ENCODE measurements at regions not wholly inside any gene's neighbourhood (a gene's known extent, or its start where the extent isn't known, plus 50 kb on each side); places are given as distances from the start of the nearest gene placed in this dataset.
"Not testable (repeated sequence)": the region's sequence is repeated elsewhere in the genome, so short reads cannot be mapped to it uniquely, and the experiment has no call there.

DNA sequence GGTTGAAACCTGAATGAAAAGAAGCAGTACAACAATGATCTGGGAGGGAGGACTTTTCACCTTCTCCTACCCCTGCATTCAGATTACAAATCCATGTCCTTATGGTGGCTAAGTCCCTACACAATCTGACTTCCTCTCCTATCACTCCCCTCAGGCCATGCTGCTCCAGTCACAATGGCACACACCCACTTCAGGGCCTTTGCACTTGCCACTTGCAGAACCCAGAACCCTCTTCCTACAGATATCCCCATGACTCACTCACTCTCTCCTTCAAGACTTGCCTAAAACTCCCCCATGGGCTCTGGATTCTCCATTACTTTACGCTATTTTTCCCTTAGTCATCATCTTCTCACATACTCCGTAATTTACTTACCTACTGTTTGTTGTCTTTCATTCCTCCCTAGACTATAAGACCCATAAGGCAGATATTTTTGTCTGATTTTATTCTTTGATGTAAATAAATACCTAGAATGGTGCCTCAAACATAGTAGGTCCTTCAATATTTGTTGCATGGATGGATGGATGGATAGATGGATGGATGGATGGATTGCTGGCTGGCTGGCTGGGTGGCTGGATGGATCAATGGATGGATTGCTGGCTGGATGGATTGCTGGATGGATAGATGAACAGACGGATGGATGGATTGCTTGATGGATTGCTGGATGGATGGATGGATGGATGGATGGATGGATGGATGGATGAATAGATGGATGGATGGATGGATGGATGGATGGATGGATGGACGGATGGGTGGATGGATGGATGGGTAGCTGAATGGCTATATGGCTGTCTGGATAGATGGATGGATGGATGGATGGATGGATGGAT lies 94.7 kb upstream of the NAV2 start:
- no peak overlapping the region for H3K4me3 ChIP-seq
- ATAC-seq = no peak
- TF ChIP-seq CTCF (IDR thresholded peaks at IDR 0.05) (no peak), POLR2A (IDR thresholded peaks at IDR 0.05) (no peak)
- no peak for DNase-seq
- H3K9me3 ChIP-seq = no peaks in the 10 kb centered on the region
- H3K4me1 ChIP-seq = no peaks in the 10 kb centered on the region
- WGBS, 2 donors = 60 to 66% methylated on average over 4 of the region's 4 CpGs
- H3K27me3 ChIP-seq = no peaks in the 10 kb centered on the region
- no peaks in the 10 kb centered on the region for H3K36me3 ChIP-seq (replicated peaks in 1 of 2; ENCODE audit: insufficient read depth in 1 of 2, low read depth in 2 of 2)
- no peak overlapping the region for H3K27ac ChIP-seq
- intact Hi-C loops (cut with DNase I) = no loop called here

DNA sequence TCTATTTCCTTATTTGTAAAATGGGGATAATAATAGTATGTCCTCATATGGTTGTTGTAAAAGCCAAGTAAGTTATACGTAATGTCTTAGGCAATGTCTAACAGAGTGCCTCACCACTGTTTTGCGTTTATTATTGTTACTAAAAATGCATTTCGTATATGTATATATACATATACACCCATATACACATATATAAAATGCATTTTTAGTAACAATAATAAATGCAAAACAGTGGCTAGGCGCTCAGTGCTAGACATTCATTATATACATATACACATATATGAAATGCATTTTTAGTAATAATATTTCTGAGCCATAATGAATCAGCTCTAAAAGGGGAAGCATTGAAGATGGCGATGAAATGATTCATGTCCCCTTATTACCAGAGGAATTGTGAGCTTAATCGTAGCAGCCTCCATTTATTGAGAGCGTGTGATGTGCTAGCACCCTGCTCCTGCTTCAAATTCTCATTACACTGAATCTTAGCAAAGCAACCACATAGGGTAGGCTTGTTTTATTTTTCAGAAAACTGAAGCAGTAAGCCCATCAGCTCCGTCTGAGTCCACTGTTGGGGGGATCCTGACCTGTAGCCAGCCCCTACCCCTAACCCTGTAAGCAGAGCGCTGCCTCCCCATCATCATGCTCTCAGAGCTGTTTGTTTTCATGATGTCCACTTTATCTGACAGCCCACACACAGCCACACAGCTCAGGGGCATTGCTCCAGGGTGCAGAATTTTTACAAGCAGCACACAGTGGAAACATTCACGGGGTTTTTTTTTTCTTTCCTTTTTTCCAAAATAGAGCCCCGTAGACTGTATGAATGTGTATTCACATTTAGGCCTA lies 97.1 kb upstream of the NAV2 start:
- ATAC-seq (no peak), DNase-seq (no peak)
- TF ChIP-seq POLR2A (IDR thresholded peaks at IDR 0.05) (no peak), CTCF (IDR thresholded peaks at IDR 0.05) (no peak)
- Histone ChIP-seq H3K9me3 (no peaks in the 10 kb centered on the region), H3K4me3 (no peak overlapping the region), H3K27ac (no peak overlapping the region), H3K27me3 (no peaks in the 10 kb centered on the region), H3K4me1 (no peaks in the 10 kb centered on the region), H3K36me3 (replicated peaks in 1 of 2; ENCODE audit: insufficient read depth in 1 of 2, low read depth in 2 of 2) (no peaks in the 10 kb centered on the region)
- intact Hi-C loops (cut with DNase I) = no loop called here
- 77 to 81% methylated on average over 11 of the region's 11 CpGs for WGBS, 2 donors

DNA sequence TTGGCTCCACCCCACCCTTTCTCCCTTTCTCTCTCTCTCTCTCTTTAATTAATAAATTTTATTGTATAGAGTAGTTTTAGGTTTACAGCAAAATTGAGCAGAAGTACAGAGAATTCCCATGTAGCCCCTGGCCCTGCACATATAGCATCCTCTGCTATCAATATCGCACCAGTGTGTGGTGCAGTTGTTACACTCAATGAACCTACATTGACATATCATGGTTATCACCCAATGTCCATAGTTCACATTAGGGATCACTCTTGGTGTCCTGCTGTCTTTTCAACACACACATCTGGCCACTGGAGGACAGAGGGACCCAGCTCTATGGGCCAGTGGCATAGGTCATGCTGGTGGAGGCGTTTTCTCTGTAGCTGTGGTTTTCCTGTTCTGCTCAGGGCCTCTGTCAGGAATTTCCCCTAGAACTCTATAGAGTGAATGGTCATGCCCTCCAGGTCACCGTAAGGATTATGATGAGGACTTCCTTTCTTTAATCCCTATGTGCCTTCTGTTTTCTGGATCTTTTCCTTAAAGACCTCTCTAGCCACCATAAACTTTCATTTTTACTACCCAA lies 98.2 kb upstream of the NAV2 start:
- H3K27me3 ChIP-seq = no peaks in the 10 kb centered on the region
- no peaks in the 10 kb centered on the region for H3K36me3 ChIP-seq (replicated peaks in 1 of 2; ENCODE audit: insufficient read depth in 1 of 2, low read depth in 2 of 2)
- no peaks in the 10 kb centered on the region for H3K9me3 ChIP-seq
- DNase-seq (no peak), ATAC-seq (no peak)
- TF ChIP-seq POLR2A (IDR thresholded peaks at IDR 0.05) (no peak), CTCF (IDR thresholded peaks at IDR 0.05) (no peak)
- intact Hi-C loops (cut with DNase I) = no loop called here
- no peak overlapping the region for H3K4me3 ChIP-seq
- whole genome bisulfite sequencing, 2 donors = 76 to 87% methylated on average over 3 of the region's 3 CpGs
- H3K27ac ChIP-seq = no peak overlapping the region
- no peaks in the 10 kb centered on the region for H3K4me1 ChIP-seq

- H3K4me1 ChIP-seq; ATAC-seq; H3K9me3 ChIP-seq; H3K4me3 ChIP-seq; DNase-seq; intact Hi-C loops (cut with DNase I); H3K27ac ChIP-seq; H3K27me3 ChIP-seq; H3K36me3 ChIP-seq (replicated peaks in 1 of 2; ENCODE audit: insufficient read depth in 1 of 2, low read depth in 2 of 2): not testable (repeated sequence)
Observed at GRCh38 chr11:19612025-19612424, 100.6 kb upstream of the NAV2 start.

DNA sequence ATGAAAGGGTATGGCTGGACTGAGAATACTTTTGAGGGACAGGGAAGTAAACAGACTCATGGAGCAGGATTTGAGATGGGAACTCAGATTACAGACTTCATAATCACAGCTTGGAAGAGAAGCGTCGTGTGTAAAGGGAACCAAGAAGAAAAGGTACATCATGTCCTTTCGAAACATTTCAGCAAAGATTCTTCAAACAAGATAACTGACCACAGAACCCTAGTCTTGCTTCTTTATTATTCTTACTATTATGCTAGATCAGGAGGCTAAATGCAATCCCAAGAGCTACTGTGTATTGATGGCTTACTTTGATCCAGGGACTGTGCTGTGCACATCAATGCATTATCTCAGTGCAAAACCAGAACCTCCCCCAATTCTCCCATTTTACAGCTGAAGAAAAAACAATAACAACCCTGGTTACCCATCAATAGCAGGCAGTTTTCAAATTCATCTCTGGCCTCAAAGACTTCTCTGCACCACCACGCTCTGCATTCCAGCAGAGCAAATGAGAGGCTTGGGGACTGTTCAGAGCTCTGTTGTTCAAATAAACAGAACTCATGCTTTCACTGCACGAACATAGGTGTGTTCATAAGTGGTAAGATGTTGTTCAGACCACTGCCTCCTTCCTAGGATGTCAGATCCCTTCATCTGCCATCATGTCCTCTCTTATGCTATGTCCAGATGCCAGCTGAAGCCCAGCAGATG lies 104.8 kb upstream of the NAV2 start:
- TF ChIP-seq CTCF (IDR thresholded peaks at IDR 0.05) = no peak
- no peak for TF ChIP-seq POLR2A (IDR thresholded peaks at IDR 0.05)
- Histone ChIP-seq H3K27me3 (no peaks in the 10 kb centered on the region), H3K4me3 (no peak overlapping the region), H3K27ac (no peak overlapping the region), H3K9me3 (no peaks in the 10 kb centered on the region), H3K4me1 (no peaks in the 10 kb centered on the region), H3K36me3 (replicated peaks in 1 of 2; ENCODE audit: insufficient read depth in 1 of 2, low read depth in 2 of 2) (no peaks in the 10 kb centered on the region)
- intact Hi-C loops (cut with DNase I) = no loop called here
- WGBS, 2 donors = 82 to 88% methylated on average over 5 of the region's 5 CpGs
- ATAC-seq = no peak
- no peak for DNase-seq
